ENCODE measurements at regions not wholly inside any gene's neighbourhood (a gene's known extent, or its start where the extent isn't known, plus 50 kb on each side); places are given as distances from the start of the nearest gene placed in this dataset.
"Not testable (repeated sequence)": the region's sequence is repeated elsewhere in the genome, so short reads cannot be mapped to it uniquely, and the experiment has no call there.

DNA sequence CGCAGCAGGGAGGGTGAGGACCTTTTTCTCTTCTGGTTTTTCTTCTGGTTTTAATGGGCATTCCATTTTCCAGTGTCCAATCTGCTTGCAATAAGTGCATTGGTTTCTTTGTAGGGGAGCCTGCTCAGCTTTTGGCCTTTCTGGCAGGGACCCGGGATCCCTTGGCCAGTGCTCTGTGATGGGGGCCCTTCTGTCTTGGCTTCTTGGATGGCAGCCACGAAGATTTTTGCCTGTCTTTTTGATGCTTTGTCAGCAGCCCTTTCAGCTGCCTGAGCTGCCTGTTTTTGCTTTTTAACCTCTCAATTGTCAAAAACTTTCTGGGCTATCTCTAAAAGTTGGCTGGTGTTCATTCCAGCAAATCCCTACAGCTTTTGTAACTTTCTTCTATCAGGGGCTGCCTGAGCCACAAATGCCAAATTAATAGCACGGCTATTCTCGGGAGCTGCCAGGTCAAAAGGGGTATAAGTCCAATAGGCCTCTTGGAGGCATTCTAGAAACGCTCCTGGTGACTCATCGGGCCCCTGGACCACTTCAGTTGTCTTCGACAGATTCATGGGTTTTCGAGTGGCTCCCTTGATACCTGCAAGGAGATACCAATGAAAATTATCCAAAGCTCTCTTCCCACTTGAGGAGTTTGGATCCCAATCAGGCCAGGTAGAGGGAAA lies 179.9 kb upstream of the MBL2 start:
- no peak for DNase-seq (ENCODE audit: low spot score)

DNA sequence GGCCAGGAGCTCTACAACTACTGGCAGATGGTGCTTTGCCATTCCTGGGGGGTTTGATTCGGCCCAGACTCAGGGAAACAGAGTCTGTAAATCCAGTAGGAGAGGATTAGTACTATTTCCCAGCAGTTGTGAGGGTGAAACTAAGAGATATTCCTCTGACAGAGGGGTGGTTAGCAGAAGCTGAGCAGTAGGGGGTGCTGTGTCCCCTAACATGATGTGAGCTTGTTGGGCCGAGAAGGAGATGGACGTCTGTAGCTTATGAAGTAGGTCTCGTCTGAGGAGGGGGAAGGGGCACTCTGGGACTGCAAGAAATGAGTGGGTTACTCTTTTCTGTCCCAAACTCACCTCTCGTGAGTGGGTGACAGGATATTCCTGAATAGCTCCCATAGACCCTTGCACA lies 179.2 kb upstream of the MBL2 start:
- peak; percentile 28 for DNase-seq (ENCODE audit: low spot score)

DNA sequence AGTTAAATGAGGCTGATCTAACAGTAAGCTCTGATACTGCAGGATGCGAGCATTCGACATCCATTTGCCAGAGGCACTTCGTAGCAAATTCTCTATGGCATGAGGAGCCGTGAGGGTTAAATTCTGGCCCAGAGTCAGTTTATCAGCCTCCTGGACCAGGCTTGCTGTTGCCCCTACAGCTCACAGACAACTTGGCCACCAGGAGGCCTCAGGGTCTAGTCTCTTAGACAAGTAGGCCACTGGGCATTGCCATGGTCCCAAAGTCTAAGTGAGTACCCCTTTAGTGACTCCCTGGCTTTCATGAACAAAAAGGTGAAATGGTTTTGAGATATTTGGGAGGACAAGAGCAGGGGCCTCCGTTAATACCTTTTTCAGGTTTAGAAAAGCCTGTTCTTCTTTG lies 178.0 kb upstream of the MBL2 start:
- DNase-seq (ENCODE audit: low spot score), result no peak

DNA sequence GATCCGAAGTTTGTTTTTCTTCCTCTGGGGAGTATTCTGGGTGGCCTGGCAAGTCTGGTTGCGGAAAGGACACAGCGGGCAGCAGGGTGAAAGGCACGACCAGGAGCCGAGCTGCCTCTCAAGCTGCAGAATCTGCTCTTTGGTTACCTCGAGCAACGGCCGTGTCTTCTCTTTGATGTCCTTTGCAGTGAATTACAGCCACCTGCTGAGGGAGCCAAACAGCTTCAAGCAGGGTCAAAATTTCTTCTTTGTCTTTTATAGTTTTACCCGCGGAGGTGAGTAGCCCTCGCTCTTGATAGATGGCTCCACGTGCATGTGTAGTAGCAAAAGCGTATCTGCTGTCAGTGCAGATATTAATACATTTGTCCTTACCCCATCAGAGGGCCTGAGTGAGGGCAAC lies 177.3 kb upstream of the MBL2 start:
- DNase-seq (ENCODE audit: low spot score), result peak; percentile 12

DNA sequence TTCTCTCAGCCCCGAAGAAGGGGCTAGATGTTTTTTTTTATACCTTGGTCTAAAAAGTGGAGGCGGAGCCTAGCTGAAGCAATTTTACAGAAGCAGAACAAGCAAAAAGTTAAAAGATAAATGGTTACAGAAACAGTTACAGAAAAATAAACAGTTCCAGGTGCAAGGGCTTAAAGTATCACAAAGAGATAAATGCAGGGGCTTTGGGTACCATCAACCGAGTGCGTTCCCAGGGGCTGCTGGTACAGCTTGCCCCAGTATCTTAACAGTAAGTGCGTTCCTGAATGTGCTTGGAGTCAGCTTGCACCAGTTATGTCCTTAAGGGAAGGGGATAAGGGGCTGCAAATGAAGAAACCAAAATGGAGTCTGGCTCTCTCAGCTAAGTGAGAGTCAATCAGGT lies 173.9 kb upstream of the MBL2 start:
- no peak for DNase-seq (ENCODE audit: low spot score)

DNA sequence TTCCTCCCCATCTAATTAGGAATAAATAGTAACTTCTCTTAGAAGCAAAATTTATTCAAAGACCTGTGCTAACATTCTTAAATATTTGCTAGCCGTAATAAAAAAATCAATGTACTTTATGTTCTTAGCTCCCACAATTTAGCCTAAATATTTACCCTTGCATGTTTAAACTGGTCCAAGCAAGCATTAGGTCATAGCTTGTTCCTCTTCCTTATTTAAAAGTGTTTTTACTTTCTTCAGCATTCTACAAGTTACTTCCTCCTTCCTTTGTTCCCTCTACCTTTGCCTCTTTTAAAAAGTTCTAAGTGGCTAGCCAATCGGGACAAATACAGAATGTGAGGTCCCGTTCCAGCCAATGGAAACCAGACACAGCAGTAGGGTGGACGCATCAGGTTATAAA lies 172.9 kb upstream of the MBL2 start:
- DNase-seq (ENCODE audit: low spot score), result not testable (repeated sequence)

DNA sequence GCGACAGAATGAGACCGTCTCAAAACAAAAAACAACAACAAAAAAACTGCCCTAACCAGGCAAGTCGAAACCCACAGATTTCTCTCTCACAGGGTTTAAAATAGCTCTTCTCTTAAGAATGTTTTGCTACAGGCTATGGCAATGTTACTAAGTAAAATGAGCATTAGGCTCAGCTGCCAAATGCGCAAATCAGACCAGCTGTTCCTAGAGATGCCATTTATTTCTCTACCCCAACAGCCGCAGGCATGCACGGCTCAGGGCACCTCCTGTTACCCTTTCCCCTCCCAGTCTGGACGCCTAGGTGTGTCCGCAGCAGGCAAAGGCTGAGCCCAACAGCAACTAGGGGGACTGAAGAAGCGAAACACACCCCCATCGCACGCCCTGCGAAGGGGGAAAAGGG lies 168.3 kb upstream of the MBL2 start:
- DNase-seq (ENCODE audit: low spot score), result no peak

DNA sequence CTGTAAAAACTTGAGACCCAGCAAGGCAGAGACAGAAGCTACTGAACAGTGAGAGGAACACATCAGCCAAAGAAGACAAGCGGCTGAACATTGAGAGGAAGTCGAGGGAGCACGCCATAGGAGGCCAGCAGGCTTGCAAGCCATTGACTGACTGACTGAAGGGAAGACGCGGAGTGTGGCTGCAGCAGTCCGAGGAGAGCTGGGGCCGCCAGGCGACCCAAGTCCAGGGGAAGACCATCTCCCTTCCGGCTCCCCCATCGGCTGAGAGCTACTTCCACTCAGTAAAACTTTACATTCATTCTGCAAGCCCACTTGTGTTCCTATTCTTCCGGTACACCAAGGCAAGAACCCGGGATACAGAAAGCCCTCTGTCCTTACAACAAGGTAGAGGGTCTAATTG lies 167.3 kb upstream of the MBL2 start:
- DNase-seq (ENCODE audit: low spot score), result no peak

DNA sequence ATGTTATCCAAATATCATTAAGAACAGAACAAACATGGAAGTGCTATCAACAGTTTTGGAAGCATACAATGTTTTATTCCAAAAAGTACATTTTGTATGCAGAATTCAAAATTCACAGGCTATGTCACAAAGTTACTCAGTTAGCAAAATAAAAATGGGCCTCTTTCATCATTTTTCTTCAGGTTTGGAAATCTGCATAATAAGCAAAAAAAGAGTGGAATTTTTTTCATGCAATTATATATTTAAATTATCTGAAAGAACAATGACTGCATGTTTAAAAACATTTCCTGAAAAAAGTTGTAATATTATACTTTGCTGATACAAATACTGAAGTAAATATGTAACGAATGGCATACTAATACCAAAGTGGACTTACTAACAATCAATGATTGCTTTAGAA lies 161.2 kb upstream of the MBL2 start:
- DNase-seq (ENCODE audit: low spot score), result no peak

DNA sequence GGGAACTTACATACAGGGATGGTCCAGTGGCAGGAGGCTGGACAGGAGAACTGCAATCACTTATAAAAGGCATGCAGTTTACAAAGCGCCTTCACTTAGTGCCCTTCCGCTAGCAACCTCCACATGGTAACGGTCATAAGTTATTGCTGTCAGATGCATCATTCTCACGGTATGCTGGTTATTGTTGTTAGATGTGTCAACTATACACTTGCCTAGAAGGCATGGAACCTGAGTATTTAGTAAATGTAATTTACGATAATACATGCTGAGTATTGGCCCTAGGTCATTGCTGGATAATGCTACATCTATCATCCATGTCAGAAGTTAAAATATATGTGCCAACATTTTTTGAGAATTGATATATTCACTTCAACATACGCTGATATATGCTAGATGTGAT lies 155.1 kb upstream of the MBL2 start:
- no peak for DNase-seq (ENCODE audit: low spot score)

DNA sequence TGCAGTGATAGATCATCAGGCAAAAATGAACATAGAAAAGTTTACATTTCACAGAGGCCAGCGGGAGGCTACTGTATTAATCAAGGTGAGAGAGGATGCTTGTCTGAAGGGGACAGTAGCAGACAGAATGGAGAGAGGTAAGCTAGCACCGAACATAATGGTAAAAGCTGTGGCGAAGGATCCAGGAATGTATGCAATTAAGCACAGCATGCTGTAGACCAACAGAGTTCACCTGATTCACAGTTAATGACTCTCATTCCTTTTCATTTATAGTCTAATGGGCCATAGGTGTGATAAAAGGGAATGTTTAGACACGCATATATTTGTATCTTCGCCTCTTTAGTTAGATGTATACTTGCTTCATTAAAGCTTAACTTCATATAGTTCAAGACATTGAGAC lies 150.9 kb upstream of the MBL2 start:
- DNase-seq (ENCODE audit: low spot score), result no peak

DNA sequence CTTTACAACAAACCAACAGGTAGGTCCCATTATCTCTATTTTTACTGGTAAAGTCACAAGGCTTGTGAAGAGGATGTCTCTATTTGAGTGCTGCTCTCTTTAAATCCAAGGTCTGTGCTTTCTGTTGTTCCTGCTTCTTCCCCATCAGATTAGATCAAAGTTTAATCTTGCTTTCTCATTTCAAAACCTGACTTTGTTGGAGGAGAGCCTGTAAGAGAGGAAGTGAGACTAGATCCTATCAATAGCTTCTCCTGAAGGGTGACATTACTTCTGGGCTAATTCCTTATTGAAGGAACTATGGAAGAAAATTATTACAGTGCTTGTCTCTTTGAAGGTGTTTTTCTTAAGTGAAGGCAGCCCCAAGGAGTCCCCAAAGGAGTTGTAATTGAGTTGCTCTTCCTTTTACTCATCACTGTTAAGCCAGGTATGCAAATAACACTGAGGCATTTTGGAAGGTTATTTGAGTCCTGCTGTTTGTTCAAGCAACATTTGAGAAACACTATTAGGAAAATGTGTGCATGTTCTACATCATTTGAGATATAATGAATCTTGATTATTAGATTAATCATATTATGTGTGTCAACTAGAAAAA lies 146.2 kb upstream of the MBL2 start:
- DNase-seq (ENCODE audit: low spot score), result no peak

DNA sequence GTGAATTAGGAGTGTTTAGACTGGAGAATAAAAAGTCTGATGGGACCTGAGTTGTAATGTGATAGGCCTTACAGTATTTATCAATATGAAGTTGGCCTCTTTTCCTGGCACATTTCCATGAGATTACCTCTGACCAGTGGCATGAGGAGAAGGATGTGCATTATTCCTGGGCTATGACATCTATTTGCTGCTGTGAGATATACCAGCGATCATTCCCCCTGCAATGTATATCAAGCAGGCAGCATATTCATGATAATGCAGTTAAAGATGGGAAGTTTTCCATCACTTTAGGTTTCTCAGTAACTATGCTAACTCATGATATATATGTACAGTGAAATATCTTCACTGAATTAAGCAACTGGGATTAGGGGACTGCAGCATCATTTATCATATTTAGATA lies 142.8 kb upstream of the MBL2 start:
- no peak for DNase-seq (ENCODE audit: low spot score)

DNA sequence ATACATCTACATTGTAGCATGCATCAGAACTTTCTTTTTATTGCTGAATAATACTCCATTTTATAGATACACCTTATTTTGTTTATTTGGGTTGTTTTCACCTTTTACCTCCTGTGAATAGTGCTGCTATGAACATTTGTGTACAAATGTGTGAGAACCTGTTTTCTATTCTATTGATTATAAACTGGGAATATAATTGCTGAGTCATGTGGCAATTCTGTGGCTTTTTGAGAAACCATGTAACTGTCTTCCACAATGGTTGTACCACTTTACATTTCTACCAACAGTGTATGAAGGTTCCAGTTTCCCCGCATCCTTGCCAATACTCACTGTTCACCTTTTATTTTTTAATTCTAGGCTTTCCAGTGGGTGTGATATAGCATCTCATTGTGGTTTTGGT lies 138.6 kb upstream of the MBL2 start:
- no peak for DNase-seq (ENCODE audit: low spot score)

DNA sequence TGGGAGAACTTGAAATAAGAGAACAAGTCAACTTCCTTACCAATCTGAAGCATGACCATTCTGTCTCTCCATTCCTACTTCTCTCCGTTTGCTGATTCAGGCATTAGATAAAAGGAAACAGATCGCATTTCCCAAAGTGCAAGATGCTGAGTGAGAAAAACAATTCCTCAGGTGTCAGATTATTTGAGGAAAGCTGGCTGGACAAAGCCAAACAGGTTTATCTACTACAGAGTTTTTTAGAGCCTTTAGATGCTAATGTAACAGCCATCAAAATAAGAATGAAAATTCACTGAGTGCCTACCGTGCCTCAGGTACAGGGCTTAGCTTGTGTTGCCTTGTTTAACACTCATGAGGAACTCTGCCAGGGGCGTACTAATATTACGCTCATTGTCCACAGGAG lies 135.9 kb upstream of the MBL2 start:
- no peak for DNase-seq (ENCODE audit: low spot score)

DNA sequence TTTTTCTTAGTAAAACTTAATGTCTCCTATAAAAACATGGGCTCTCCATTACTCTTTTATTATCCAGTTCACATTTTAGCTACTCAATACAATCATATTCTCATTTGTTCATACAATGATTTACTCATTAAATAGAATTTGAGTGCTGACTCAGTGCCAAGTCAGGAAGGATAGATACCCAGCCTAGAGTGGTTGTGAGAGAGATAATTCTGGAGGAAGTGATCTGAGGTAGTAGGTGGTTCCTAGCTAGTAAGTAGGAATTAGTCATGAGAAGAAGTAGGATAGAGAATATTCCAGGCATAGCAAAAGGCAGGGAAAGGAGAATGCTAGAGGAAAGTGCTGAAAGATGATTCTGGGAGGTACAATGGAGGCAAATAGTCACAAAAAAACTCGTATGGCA lies 133.5 kb upstream of the MBL2 start:
- no peak for DNase-seq (ENCODE audit: low spot score)

DNA sequence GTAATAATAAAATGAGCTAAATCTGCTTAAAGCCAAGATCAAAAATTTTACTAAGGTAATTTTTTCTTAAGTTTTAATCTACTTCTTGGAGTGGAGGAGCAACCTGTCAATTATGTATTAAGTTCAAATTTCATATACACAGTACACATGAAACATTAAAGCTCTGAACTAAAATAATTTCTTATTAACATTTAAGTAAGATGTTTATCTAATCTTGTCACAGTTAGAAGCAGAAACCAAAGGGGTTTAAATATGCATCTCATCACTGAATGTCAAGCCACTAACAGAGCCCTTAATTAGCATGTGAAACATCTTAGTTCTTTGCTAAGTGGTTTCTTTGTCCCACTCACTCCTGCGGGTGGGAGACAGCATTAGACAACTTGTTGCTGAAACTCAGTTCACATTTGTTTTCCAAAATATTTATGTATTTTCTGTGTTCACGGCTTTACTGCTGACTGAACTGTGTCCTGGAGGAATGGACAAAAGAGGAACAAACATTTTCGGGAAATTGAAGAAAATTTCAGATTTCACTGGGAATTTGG lies 130.9 kb upstream of the MBL2 start:
- DNase-seq (ENCODE audit: low spot score), result no peak

DNA sequence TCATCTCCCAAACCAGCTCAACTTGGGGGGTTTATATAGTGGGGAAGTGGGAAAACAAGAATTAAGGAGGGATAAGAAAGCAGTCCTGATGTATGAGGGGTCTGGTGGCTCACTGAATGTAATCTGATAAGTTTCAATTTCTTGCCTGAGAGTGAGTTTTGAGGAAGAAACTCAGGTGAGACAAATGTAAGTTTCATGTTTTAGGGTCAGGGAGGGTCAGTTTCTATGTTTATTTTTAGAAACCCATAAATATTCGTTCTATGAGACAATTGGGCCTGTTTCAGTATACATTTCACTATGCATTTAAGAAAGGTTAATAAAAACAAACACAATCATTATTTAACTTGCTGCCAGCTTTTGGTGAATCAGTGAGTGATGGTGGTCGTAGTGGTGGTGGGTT lies 128.0 kb upstream of the MBL2 start:
- no peak for DNase-seq (ENCODE audit: low spot score)

DNA sequence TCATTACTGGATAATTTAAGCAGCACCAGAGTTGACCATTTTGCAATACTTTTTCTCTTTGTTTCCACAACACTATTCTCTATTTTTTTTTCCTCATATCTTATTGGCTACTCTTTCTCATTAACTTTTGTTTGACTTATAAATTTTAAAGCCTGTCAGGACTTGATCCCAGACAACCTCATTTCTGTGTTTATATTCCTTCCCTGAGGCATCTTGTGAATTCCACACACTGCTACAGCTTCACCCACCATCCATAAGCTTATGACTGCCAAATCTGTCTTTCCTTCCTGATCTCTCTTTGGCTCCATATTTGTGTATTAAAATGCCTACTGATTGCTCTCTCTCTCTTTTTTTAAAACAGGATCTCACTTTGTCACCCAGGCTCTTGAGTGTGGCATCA lies 124.6 kb upstream of the MBL2 start:
- no peak for DNase-seq (ENCODE audit: low spot score)

DNA sequence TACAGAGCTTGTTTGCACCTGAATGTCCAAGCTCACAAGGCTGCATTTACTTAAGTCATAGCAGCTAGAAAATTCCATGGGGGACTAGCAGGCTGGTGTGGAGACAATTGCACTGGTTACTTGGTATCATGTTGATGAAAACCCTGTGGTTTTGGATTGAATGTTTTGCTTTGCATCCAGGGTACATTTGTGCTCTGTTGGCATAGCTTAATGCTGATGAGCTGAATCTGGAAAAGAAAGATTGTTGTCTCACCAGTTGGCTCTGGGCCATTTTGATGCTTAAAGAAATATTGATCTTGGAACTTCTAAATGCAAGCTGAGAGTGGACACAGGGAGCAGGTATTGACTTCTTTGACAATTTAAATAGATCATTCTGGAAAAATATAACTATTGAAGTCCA lies 122.5 kb upstream of the MBL2 start:
- DNase-seq (ENCODE audit: low spot score), result no peak

DNA sequence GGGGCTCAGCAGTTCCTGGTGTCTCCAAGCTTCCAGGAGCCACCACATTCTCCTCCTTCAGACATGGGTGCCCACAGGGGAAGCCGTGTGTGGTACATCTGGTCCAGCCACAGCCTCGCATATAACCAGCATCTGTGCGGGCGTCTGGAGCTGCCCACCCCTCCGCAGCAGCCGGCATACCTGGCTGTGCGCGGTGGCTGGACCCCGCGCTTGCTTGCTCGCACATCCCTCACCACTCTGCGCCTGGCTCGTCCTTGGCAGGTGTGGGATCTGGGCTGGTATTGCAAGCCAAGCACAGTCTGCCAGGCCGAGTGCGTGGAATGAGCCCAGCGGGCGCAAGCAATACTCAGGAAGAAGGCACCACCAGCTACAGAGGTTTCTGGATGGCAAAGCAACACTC lies 117.7 kb upstream of the MBL2 start:
- DNase-seq (ENCODE audit: low spot score), result no peak

DNA sequence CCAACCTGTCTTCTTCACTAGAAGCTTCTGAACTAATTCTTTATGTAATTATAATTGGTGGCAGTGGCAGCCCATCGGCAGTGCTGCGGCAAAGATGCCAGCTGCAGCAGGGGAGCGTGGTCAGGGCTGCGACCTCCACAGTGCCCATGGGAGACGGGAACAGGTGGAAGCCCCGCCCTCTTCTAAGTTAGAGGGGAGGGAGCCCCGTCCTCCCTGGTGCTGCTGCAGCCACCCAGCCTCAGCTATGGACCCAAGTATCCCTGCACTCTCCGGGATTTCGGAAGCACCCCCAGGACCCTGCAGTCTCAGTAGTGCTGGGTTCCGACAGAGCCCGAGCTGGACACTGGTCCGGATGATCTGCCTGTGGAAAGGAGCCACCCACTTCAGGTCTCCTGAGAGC lies 117.0 kb upstream of the MBL2 start:
- no peak for DNase-seq (ENCODE audit: low spot score)

DNA sequence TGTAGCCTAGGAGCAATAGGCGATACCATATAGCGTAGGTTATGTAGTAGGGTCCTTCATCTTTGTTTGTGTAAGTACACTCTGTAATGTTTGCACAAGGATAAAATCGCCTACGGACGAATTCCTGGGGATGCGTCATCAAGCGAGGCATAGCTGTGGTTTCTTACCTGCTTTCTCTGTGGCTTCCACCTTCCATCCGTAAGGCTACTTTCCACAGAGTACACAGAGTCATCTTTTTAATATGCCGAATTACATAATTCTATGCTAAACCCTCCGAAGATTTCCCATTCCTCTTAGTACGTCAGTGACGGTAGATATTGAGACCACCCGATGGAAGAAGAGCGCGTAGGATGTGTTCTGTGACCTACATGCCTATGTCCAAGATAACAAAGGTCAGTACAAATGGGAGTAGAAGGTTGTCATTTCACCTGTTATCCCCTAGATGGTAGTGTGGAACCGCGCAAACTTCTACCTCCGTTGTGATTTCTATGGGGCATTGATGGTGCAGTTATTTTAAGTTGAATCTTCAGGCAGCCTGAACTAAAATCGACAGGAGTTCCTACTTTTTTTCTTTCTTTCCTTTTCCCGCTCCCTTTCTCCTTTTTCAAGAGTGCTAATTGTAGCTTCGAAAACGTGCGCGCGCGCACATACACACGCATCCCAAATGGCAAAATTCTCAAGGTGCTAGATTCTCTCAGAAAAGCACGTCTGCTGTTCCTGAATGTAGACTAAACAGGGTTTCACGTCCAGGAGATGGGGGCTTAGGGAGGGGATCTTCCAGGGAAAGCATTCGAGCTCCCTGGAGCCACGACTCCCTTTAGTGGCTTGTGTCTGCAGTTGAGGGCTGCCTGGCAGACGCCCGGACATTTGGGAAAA lies 111.7 kb upstream of the MBL2 start:
- DNase-seq (ENCODE audit: low spot score), result peak; percentile 92

Data from SW480 (cell line).